A549 (cell line): ENCODE measurements at regions not wholly inside any gene's neighbourhood (a gene's known extent, or its start where the extent isn't known, plus 50 kb on each side); places are given as distances from the start of the nearest gene placed in this dataset.

Source experiments
- ATAC-seq, 2 experiments: fragments of 200-7000 bp in 1 of 2; fragments of >200 bp in 1 of 2; cut with Nextera tagmentation in 1 of 2; cut with Tn5 transposase in 1 of 2; 3 replicates each; pipeline versions ENCODE4 v1.8.0 to v1.9.1; 2018 to 2020; ENCODE audit warnings: mild to moderate bottlenecking in 1 of 2, moderate library complexity in 1 of 2
- CTCF ChIA-PET: fragments of 300-600 bp; sonication (Branson Sonifier 250); formaldehyde crosslinking; extraction: SDS; loops from one replicate; lab custom pipeline; 2021; ENCODE audit warnings: antibody characterized with exemption, inconsistent platforms; lab: Yijun Ruan, JAX
- POLR2A ChIA-PET: fragments of 350-600 bp; formaldehyde crosslinking; extraction: SDS; loops from one replicate; lab custom pipeline; 2021; ENCODE audit warnings: antibody characterized with exemption, inconsistent platforms; lab: Yijun Ruan, JAX
- DNase-seq, 2 experiments: peaks; one replicate each; pipeline versions ENCODE4 v3.0.0 to v3.0.0-alpha.2; 2011 to 2016; ENCODE audit warnings: low read depth in 1 of 2, low spot score in 1 of 2
- FAIRE-seq: peaks from 2 replicates; lab custom pipeline; 2011; peaks lifted over from hg19 to GRCh38; lab: Jason Lieb, UNC
- H3K27ac ChIP-seq, 2 experiments: fragments of >200 bp; sonication (Bioruptor Twin); formaldehyde crosslinking; 3 replicates each; pipeline ENCODE4 v1.5.1; 2016 to 2017
- H3K4me1 ChIP-seq: fragments of >200 bp; sonication (Bioruptor Twin); formaldehyde crosslinking; 3 replicates; pipeline ENCODE4 v1.6.1; 2016
- H3K4me2 ChIP-seq: fragments of >200 bp; sonication (Bioruptor Twin); formaldehyde crosslinking; 3 replicates; pipeline ENCODE4 v1.6.1; 2016
- H3K4me3 ChIP-seq: fragments of >200 bp; sonication (Bioruptor Twin); formaldehyde crosslinking; 3 replicates; pipeline ENCODE4 v1.5.1; 2016
- H3K9me3 ChIP-seq: fragments of >200 bp; sonication (Bioruptor Twin); formaldehyde crosslinking; 3 replicates; pipeline ENCODE4 v1.6.1; 2016
- CBX2 ChIP-seq: fragments of 200-600 bp; sonication (generic); IDR thresholded peaks from 2 replicates; pipeline ENCODE4 v1.6.1; 2016; ENCODE audit warnings: low read depth, mild to moderate bottlenecking, borderline replicate concordance
- CBX8 ChIP-seq: fragments of 200-600 bp; sonication (generic); IDR thresholded peaks from 2 replicates; pipeline ENCODE4 v1.6.1; 2016
- E2F6 ChIP-seq: IDR thresholded peaks from 2 replicates; pipeline ENCODE4 v1.6.1; 2012; ENCODE audit warnings: low read depth, borderline replicate concordance
- FOSB ChIP-seq: fragments of 250-450 bp; sonication (Bioruptor Pico); IDR thresholded peaks from 2 replicates; pipeline ENCODE4 v1.5.0; 2020; ENCODE audit warnings: mild to moderate bottlenecking, moderate library complexity
- FOSL2 ChIP-seq, 2 experiments: fragments of 450-650 bp in 1 of 2; fragments of >200 bp in 1 of 2; sonication (Bioruptor Twin) in 1 of 2; formaldehyde crosslinking; IDR thresholded peaks; 2 replicates each; pipeline versions ENCODE4 v1.5.0 to v1.6.1; 2016 to 2020; ENCODE audit warnings: mild to moderate bottlenecking in 1 of 2, moderate library complexity in 1 of 2
- FOXS1 ChIP-seq: fragments of 250-450 bp; sonication (Bioruptor Pico); IDR thresholded peaks from 2 replicates; pipeline ENCODE4 v1.5.0; 2020; ENCODE audit warnings: mild to moderate bottlenecking, moderate library complexity
- HES2 ChIP-seq: fragments of >200 bp; sonication (Bioruptor Twin); formaldehyde crosslinking; IDR thresholded peaks from 2 replicates; pipeline ENCODE4 v1.6.1; 2016
- HEYL ChIP-seq: fragments of 250-450 bp; sonication (Bioruptor Pico); IDR thresholded peaks from 2 replicates; pipeline ENCODE4 v1.8.0; 2021; ENCODE audit warnings: mild to moderate bottlenecking, moderate library complexity
- HOXA7 ChIP-seq: fragments of 250-450 bp; sonication (Bioruptor Pico); IDR thresholded peaks from 2 replicates; pipeline ENCODE4 v1.5.0; 2020; ENCODE audit warnings: mild to moderate bottlenecking, moderate library complexity
- HOXB13 ChIP-seq: fragments of 250-450 bp; sonication (Bioruptor Pico); IDR thresholded peaks from 2 replicates; pipeline ENCODE4 v1.5.0; 2020; ENCODE audit warnings: low read depth, mild to moderate bottlenecking, moderate library complexity
- HOXB5 ChIP-seq: fragments of 250-450 bp; sonication (Bioruptor Pico); IDR thresholded peaks from 2 replicates; pipeline ENCODE4 v1.5.0; 2020; ENCODE audit warnings: mild to moderate bottlenecking, moderate library complexity
- JUN ChIP-seq, 2 experiments: fragments of >200 bp; sonication (Bioruptor Twin); formaldehyde crosslinking; IDR thresholded peaks; 2 replicates in 1 of 2; 3 replicates in 1 of 2; pipeline ENCODE4 v1.6.1; 2016 to 2017
- JUNB ChIP-seq: fragments of >200 bp; sonication (Bioruptor Twin); formaldehyde crosslinking; IDR thresholded peaks from 2 replicates; pipeline ENCODE4 v1.6.1; 2016
- KDM5A ChIP-seq: fragments of 200-600 bp; sonication (generic); IDR thresholded peaks from 2 replicates; pipeline ENCODE4 v1.6.1; 2016; ENCODE audit warnings: antibody characterized with exemption, mild to moderate bottlenecking
- MAX ChIP-seq: IDR thresholded peaks from 2 replicates; pipeline ENCODE4 v1.6.1; 2012
- MAZ ChIP-seq: fragments of 150-350 bp; IDR thresholded peaks from 2 replicates; pipeline ENCODE4 v1.6.1; 2014; ENCODE audit warnings: antibody characterized with exemption, low read depth, low read length, borderline replicate concordance
- MYC ChIP-seq: IDR thresholded peaks from 2 replicates; pipeline ENCODE4 v1.6.1; 2012; ENCODE audit warnings: mild to moderate bottlenecking, inconsistent platforms, low read length, improper control_type of control experiment, borderline replicate concordance
- PBX3 ChIP-seq: IDR thresholded peaks from 2 replicates; pipeline ENCODE4 v1.6.1; 2012
- PHF8 ChIP-seq: fragments of 200-600 bp; sonication (generic); IDR thresholded peaks from 2 replicates; pipeline ENCODE4 v1.6.1; 2016; ENCODE audit warnings: low read depth, mild to moderate bottlenecking, antibody characterized with exemption, moderate library complexity, borderline replicate concordance
- POLR2AphosphoS2 ChIP-seq: conservative IDR thresholded peaks from 2 replicates; pipeline ENCODE4 v1.6.1; 2012; ENCODE audit warnings: low read length, improper control_type of control experiment, inconsistent platforms
- RAD21 ChIP-seq, 2 experiments: fragments of >200 bp in 1 of 2; sonication (Bioruptor Twin) in 1 of 2; formaldehyde crosslinking in 1 of 2; IDR thresholded peaks in 1 of 2; conservative IDR thresholded peaks in 1 of 2; 2 replicates in 1 of 2; 3 replicates in 1 of 2; pipeline ENCODE4 v1.6.1; 2012 to 2018; ENCODE audit warnings: inconsistent platforms in 1 of 2
- RCOR1 ChIP-seq: fragments of 150-350 bp; IDR thresholded peaks from 2 replicates; pipeline ENCODE4 v1.6.1; 2014; ENCODE audit warnings: antibody characterized with exemption, low read length, low read depth
- RFX5 ChIP-seq: fragments of 450-650 bp; IDR thresholded peaks from 2 replicates; pipeline ENCODE4 v1.7.1; 2014; ENCODE audit warnings: antibody characterized with exemption, mild to moderate bottlenecking, moderate library complexity
- SREBF2 ChIP-seq: fragments of 450-650 bp; IDR thresholded peaks from 2 replicates; pipeline ENCODE4 v1.6.1; 2014; ENCODE audit warnings: mild to moderate bottlenecking, moderate library complexity
- ZSCAN20 ChIP-seq: fragments of 250-450 bp; sonication (Bioruptor Pico); IDR thresholded peaks from 2 replicates; pipeline ENCODE4 v1.8.0; 2022; ENCODE audit warnings: mild to moderate bottlenecking, moderate library complexity
- WGBS: methylation state at CpG from one replicate; pipeline ENCODE4 v1.1.6; 2017; ENCODE audit errors: missing lambda C conversion rate; 5-methylcytosine and 5-hydroxymethylcytosine counted together

GRCh38 chr4:96626023-96626422, 786.1 kb downstream of the PDHA2 start:
- H3K4me3 ChIP-seq, result no peak overlapping the region
- DNase-seq (no peak), ATAC-seq (no peak), FAIRE-seq (no peak)
- ChIA-PET CTCF (no interaction called here), POLR2A (no interaction called here)
- WGBS, result 72% methylated on average over 3 of the region's 3 CpGs
- TF ChIP-seq KDM5A, result no peak
- no peak for TF ChIP-seq HOXB13 (CRISPR knock-in tag)
- no peak for TF ChIP-seq FOSL2 (IDR thresholded peaks at IDR 0.05)
- no peak for TF ChIP-seq FOSL2 (CRISPR knock-in tag; IDR thresholded peaks at IDR 0.05)
- no peak for TF ChIP-seq FOSB (CRISPR knock-in tag)
- no peak for TF ChIP-seq MYC
- H3K4me2 ChIP-seq, result no peak overlapping the region
- no peaks in the 10 kb centered on the region for H3K4me1 ChIP-seq
- no peaks in the 10 kb centered on the region for H3K9me3 ChIP-seq
- H3K27ac ChIP-seq, result no peak overlapping the region

GRCh38 chr4:96630839-96631238, 790.9 kb downstream of the PDHA2 start:
- Histone ChIP-seq H3K9me3 (no peaks in the 10 kb centered on the region), H3K4me1 (no peaks in the 10 kb centered on the region), H3K4me3 (no peak overlapping the region), H3K27ac (no peak overlapping the region), H3K4me2 (no peak overlapping the region)
- ATAC-seq (no peak), FAIRE-seq (no peak), DNase-seq (no peak)
- 43% methylated on average over 2 of the region's 2 CpGs for WGBS
- TF ChIP-seq PHF8 (no peak), RFX5 (no peak), CBX2 (no peak), HOXB13 (CRISPR knock-in tag) (no peak), SREBF2 (no peak), CBX8 (no peak), RCOR1 (no peak), E2F6 (no peak)
- ChIA-PET POLR2A (no interaction called here), CTCF (no interaction called here)

GRCh38 chr4:96637971-96638412, 798.1 kb downstream of the PDHA2 start:
- no peaks in the 10 kb centered on the region for H3K9me3 ChIP-seq
- no peak for DNase-seq
- TF ChIP-seq E2F6 (no peak), FOXS1 (CRISPR knock-in tag) (no peak), JUNB (no peak), MAX (no peak), PBX3 (no peak), MYC (no peak), HOXB5 (no peak), HOXA7 (CRISPR knock-in tag) (no peak), RAD21 (conservative IDR thresholded peaks at IDR 0.05 in 1 of 2, IDR thresholded peaks at IDR 0.05 in 1 of 2) (no peak), HEYL (CRISPR knock-in tag) (no peak), PHF8 (no peak), CBX8 (no peak), ZSCAN20 (CRISPR knock-in tag) (no peak), KDM5A (no peak), HES2 (no peak), MAZ (no peak), POLR2AphosphoS2 (no peak), JUN (IDR thresholded peaks at IDR 0.05) (no peak)
- TF ChIP-seq, all 56 proteins: peak for 0
- no peak for ATAC-seq
- no peak overlapping the region for H3K4me2 ChIP-seq
- FAIRE-seq, result no peak
- 36% methylated on average over 1 of the region's 1 CpG for WGBS
- ChIA-PET CTCF (no interaction called here), POLR2A (no interaction called here)
- no peaks in the 10 kb centered on the region for H3K4me1 ChIP-seq
- H3K4me3 ChIP-seq, result no peak overlapping the region
- no peak overlapping the region for H3K27ac ChIP-seq
